Vagina (tissue), 2 donors: ENCODE measurements at regions not wholly inside any gene's neighbourhood (a gene's known extent, or its start where the extent isn't known, plus 50 kb on each side); places are given as distances from the start of the nearest gene placed in this dataset.

Experiments
- CTCF ChIP-seq, 3 experiments: fragments of 450-650 bp in 2 of 3; fragments of 200-600 bp in 1 of 3; sonication (generic) in 1 of 3; IDR thresholded peaks; one replicate each; pipeline ENCODE4 v1.5.1; 2017 to 2019; ENCODE audit warnings: antibody characterized with exemption in 3 of 3, mild to moderate bottlenecking in 2 of 3, moderate library complexity in 2 of 3
- POLR2A ChIP-seq, 2 donors: fragments of 450-650 bp; IDR thresholded peaks; one replicate each; pipeline ENCODE4 v1.6.1; 2017; ENCODE audit warnings: antibody characterized with exemption in 2 of 2, mild to moderate bottlenecking in 2 of 2, moderate library complexity in 2 of 2

- TF ChIP-seq POLR2A (IDR thresholded peaks at IDR 0.05) (no peak), CTCF (IDR thresholded peaks at IDR 0.05) (no peak)
Measured at GRCh38 chr5:12109075-12109688, 204.9 kb upstream of the CTNND2 start.
